NCI-H1930 (cell line): ENCODE measurements at regions not wholly inside any gene's neighbourhood (a gene's known extent, or its start where the extent isn't known, plus 50 kb on each side); places are given as distances from the start of the nearest gene placed in this dataset.
"Not testable (repeated sequence)": the region's sequence is repeated elsewhere in the genome, so short reads cannot be mapped to it uniquely, and the experiment has no call there.

Experiments
- DNase-seq, 2 experiments: peaks; one replicate each; lab custom pipeline; 2025; lab: John Stamatoyannopoulos, UW

DNA sequence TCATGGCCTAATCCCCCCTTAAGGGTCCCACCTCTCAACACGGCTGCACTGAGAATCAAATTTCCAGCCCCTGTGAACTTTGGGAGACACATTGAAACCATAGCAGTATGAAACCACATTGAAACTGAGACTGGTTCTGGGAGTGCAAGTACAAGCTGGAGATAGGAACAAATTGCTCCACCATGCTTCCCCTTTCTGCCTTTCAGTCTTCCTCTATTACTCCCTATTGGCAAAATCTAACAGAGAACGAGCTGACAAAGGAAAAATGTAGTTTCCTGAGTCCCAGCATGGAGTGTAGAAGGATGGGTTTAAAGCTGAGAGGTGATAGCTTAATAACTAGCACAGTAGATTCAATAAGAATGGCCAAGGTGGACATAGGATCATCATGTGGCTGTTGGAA is 161.7 kb upstream of the RPL34 start:
- no peak for DNase-seq

DNA sequence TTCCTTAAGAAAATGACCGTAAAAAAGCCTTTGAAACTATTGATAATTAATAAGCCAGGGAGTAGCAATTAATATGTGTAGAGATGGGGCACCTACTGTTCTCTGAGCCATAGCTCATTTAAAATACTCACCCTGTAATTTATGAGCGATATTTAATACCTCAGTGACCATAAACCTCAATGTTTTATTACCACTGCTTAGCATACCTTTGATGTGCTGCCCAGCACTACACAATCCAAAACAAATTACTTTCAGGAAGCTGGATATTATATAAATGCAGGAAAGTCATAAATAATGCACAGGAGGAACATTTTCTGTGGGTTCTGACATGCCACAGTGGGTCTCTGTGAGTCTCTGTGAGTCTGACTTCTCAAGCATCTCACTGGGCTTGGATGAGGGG is 166.1 kb upstream of the RPL34 start:
- DNase-seq: no peak

DNA sequence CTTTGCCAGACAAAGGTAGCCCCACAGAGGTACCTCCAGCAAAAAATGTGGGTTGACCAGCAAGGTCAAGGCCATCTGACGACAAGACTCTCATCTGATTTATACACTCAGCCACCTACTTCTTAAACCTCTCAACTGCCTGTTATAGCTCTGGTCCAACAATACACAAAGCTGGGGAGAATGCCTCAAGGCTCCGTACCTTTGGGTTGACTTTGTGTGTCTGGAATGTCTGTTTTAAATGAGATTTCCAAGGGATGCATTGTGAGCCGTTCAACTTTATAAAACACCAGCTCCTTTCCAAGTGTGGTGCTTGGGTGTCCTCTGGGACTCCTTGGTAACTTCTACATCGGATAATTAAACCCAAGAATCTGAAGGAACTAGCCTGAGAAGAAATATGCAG is 167.0 kb upstream of the RPL34 start:
- DNase-seq: no peak

DNA sequence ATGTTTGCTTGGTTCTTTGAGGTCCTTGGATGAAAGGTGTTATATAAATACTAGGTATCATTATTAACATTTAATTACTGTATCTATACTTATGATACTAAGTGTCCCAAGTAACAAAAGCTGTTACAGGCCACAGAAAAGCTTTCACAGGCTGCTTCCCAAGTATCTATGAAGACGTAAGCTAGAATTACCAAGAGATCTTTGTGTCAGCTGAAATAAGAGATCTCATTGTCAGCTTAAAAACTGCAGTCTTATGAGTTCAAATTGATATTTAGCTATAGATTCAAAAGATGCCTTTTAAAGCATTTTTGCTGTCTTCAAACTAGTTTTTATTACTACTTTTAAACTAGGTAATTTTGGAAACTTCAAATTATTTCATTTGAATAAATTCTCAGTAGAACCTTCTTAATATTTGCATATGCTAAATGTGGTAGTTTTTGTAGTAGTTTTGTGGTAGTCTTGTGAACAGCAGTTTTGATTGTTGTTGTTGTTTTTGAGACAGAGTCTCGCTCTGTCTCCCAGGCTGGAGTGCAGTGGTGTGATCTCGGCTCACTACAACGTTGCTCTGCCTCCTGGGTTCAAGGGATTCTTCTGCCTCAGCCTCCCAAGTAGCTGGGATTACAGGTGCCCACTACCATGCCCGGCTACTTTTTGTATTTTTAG is 170.0 kb upstream of the RPL34 start:
- DNase-seq: no peak

DNA sequence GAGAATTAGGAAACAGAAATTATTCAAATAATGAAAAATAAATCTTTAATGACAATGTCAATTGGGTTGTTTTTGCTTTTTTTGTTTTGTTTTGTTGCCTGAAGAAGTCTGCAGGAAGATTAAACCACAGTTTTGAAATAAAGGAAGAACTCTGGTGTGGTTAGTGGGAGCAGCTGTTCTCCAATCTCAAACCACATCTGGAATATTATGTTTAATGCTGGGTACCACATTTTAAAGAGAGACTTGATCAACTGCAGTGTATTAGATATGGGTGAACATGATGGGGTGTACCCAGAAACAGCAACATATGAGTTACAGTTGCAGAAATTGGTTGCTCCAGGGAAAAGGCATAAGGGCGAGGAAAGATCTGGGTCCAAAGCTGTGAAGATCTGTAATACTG is 171.2 kb upstream of the RPL34 start:
- DNase-seq: no peak

DNA sequence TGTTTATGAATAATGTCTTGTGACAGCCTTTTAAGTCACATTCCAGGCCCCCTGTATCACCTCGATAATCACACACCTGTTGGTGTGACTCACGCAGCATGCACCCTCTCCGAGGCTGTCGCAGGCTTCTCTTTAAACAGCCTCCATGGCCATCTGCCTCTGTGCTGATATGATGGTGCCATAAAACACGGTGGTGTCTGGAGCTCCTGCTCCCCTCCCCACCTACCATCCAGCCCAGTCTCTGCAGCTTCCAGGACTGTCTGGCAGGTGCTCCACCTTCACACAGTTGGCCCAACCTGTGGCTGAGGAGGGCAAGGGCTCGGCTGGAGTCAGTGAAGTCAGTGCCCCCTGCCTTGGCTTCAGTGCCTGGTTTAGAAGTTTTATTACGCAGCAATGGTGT is 173.8 kb upstream of the RPL34 start:
- DNase-seq: no peak

DNA sequence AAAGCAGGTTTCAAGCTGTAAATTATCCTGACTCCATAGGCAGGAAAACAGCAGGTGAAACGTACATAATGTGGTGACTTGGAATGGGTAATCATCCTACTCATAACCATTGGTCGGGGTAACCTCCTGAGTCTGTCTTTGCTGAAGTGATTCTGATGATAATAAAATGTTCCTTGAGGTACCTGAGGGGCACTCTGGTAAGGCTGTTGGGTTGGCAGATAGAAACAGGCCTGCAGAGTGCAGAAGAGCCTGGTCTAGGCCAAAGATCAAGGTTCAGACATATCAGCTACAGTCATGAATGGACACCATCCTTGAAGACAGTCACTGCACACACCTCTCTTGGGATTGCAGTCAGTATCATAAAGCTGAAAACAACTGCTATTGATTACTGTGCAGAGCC is 174.7 kb upstream of the RPL34 start:
- DNase-seq: no peak

DNA sequence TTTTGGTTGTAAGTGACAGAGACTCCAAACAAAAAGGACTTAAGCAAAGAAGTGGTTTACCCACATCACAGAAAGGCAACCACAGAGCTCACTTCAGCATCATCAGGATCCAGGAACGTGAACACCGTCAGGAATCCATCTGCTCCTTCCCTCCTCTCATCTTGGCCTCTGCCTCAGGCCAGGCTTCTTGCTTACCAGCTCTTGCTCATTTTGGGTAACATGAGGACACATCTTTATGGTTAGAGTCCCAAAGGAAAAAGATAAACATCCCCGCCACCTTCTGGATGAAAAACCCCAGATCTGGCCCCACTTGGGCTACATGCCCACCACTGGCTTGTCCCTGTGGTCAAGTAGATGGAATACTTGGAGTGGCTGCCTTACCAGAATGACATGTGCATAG is 176.8 kb upstream of the RPL34 start:
- DNase-seq: no peak

DNA sequence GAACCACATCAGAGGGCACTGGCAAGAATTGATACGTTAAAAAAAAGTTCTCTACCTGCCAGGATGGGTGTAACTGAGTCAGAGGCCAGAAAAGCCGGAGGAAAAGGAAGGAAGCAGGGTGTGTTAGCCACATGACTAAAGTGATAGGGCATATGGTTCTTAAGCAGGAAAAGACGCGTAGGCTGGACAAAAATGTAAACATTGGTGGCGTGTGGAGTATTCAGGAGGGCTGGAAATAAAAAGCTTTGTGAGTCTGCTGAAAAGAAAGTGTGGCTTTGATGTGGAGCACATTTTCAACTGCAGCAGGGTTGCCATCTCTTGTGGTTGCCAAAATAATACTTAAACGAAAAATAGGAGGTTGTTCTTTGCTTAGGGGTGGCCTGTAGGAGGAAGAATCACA is 186.5 kb upstream of the RPL34 start:
- DNase-seq: no peak

DNA sequence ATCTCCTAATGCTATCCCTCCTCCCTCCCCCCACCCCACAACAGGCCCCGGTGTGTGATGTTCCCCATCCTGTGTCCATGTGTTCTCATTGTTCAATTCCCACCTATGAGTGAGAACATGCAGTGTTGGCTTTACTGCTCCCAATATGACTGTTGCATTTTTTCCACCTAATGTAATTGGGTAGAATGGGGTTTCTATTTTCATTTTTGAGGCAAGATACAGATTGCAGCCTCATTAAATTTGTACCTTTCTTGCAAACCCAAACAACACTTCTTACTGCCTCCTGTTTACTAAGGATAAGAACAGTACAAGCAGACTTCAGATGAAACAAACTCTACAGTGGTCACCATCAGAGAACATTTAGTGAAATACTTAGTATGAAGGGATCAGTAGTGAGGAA is 187.0 kb upstream of the RPL34 start:
- not testable (repeated sequence) for DNase-seq

DNA sequence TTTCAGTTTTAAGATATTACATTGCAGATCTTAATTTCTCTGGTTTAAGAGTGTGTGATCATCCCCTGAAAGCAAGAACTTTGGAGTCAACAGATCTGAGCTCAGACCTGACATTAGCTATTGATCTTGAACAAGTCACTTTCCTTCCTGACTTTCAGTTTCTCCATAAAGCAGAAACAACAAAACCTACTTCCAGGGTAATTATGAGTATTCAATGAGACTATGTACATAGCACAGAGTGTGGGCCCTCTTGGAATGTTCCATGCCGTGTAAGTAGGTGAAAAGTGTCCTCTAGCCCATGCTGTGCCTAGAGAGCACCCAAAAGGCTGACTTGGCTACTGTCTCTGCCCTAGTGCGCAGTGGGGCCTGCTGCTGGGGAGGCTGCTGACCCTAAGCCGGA is 188.0 kb upstream of the RPL34 start:
- DNase-seq: no peak

DNA sequence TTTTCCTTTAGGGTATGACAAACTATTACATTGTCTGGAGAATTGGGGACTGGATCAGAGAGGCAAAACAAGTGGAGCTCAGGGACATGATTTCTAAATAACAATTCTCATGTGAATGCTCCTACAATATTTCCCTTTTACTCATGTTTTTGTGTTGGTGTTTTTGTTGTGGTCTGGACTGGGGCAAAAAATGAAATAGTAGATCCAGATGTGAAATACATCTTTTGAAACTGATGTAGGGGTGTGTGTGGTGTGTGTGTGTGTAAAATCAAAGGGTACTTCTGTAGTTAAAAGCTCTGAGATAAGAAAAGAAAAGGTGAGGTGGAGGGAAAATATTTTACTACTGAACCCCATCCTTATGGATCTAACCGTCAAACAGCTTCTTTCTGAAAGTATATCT is 188.4 kb upstream of the RPL34 start:
- no peak for DNase-seq

DNA sequence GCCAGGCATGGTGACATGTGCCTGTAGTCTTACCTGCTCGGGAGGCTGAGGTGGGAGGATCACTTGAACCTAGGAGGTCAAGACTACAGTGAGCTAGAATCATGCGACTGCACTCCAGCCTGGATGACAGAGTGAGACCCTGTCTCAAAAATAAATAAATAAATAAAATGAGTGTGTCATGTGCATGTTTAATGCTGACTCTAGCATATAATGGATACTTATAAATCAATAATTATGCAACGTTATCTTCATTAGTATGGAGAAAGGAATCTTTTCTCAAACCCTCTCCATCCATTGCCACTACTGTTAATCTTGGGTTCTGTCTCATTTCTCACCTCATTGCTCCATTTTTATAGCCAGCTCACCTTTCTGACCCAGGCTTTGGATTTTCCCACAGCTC is 189.5 kb upstream of the RPL34 start:
- DNase-seq: no peak

DNA sequence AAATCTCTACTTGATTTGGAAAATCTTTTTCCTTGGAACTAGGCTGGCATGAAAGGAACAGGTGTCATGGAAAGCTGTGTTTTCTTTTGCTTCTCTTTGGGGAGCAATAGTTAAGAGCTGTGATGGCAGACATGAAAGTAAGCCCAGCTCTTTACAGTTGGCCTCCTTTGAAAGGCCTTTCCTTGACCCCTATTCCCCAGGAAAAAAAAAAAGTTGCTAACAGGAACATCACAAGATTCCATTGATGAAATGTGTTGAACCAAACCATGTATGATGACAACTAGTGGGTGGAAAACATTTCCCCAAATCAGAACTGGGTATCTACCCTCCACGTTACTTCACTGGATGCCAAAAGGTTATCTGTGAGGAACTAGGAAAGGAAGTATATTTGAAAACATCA is 190.7 kb upstream of the RPL34 start:
- DNase-seq: no peak

DNA sequence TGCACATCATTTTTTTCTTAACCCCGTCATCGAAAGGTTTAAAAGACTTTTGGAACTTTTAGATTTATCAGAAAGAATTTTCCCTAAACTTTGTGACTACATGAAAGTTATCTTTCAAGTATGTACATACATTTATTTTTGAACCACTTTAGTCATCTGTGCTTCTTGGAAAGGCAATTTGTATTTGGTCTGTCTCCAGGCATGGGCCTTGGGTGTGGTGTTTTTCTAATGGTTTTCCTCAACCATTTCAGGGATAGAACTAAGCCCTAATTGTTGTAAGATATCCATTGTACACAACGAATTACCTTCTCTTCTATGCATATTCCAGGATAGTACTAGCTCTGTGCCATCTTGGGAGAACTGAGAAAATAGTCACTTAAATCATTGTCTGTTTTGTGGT is 191.5 kb upstream of the RPL34 start:
- DNase-seq: no peak

DNA sequence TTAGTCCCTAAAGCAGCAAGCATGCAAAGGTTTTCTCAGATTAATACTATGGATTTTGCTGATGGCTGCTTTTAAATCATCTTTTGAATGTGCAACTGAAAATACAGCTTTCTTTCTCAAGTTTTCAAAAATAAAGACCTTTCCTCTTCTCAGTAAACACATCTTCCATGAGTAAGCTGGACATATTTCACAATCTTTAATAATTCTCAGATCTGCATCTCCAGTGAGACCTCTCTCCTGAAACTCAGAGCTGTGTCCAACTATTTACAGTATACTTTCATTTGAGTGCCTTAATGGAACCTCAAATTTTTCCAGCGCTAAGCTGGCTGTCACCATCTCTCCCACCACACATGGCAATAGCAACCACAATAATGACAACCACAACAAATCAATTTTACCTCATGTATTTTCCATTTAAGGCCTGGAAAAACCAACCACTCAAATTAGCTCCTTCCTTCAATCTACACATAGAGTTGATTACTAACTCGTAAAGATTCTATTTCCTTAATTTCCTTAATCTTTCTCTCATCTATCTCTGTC is 192.4 kb upstream of the RPL34 start:
- no peak for DNase-seq

DNA sequence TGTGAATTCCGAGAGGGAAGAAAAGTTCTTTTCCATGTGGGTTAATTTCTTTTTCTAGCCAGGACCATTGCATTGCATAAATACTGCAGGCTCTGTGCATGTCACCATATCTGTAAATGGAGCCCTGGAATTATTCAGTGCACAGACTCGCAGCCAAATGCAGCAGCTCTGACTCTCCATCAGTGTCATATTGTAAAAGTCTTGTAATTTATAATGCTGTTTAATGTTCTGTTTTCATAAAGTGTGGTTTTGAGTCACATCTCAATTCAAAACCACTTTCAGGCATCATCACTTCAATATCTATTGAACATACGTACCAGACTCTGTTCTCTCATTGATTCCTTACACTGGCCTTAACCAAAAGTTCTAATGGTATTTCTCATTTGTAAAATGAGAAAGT is 193.9 kb upstream of the RPL34 start:
- no peak for DNase-seq

DNA sequence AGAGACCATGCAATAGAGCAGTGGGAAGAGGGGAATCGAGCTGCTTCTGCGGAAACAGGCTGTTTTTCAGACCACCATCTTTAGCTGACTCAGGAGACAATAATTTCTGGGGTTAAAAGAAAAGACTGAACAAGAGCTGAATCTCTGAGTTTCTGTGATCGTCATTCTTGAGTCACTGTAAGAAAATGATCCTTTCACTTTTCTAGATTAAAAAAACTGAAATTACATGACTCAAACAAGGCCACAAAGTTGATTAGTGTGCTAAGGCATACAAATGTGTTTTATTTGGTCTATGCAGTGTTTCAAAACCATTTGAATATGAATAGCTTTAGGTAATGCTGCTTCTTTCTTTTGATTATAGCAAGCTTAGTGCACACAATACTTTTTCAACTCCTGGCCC is 194.4 kb upstream of the RPL34 start:
- no peak for DNase-seq

DNA sequence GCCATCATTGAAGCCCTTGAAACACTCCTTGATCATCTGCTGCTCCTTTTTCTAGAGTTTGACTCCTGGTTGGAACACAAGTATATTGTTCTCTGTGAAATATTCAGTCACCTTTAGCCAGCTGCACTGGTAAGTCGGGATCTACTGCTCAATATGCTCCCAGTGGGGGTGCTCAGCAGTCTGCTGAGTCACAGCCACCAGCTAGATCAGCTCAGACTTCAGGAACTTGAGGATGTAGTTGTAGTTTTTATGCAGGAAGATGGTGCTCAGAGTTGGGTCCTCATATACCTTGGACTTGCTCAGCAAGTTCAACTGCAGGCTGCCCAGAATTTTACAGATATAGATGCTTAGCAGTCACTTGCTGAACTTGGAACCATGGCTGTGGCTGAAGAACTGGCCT is 202.5 kb upstream of the RPL34 start:
- DNase-seq: no peak

DNA sequence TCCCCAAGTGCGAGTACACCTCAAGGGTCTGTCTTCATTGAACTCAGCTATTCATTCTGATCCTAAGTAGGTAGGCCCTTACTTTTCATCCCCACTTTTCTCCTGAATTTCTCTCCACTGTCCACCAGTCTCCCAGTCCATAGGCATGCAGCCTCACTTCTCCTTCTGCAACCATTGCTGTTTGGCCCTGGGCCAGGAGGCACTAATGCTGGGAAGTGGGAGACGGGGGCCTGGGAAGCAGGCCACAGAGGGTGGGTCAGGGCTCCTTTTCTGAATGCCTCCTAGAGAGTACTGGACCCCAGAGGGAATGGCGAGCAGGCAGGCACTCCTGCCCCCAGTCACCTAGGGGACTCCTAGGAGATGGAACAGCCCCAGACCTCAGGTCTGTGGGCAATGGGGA is 203.5 kb upstream of the RPL34 start:
- no peak for DNase-seq

DNA sequence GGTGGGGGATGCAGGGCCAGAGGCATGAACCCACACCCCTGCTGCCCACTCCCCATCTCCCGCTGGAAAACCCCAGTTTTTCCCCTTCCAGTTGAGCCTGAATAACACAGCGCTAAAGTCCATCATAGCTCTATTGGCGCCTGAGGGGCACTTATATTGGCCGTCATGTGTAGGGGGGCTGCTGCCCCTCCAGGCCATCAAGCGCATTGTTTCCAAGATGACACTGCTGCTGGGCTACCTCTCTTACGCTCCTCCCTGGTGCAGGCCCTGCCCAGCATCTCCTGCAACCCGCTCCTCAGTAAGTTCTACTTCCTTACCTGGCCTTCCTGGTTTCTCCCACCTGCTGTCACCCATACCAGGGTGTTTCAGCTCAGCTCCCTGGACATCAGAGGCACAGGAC is 205.0 kb upstream of the RPL34 start:
- no peak for DNase-seq

DNA sequence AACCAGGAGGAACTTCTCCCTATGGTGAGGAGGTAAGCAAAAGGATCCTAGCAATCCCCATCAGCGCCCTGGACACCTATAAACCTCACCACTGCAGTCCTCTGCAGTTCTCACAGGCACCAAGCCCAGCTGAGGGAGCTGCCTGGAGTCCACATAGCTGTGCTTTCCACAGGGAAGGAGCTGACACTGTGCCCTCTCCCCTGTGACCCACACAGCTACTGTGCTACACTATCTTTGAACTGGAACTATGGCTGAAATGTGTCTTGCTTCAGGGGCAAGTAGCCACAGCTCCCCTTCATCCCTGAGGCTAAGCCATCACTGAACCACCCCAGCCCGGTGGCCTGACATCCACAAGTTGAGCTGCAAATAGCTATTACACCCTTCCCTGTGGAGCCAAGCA is 208.5 kb upstream of the RPL34 start:
- no peak for DNase-seq

DNA sequence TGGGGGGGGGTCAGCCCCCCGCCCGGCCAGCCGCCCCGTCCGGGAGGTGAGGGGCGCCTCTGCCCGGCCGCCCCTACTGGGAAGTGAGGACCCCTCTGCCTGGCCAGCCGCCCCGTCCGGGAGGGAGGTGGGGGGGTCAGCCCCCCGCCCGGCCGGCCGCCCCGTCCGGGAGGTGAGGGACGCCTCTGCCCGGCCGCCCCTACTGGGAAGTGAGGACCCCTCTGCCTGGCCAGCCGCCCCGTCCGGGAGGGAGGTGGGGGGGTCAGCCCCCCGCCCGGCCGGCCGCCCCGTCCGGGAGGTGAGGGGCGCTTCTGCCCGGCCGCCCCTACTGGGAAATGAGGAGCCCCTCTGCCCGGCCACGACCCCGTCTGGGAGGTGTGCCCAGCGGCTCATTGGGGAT is 210.7 kb upstream of the RPL34 start:
- not testable (repeated sequence) for DNase-seq

DNA sequence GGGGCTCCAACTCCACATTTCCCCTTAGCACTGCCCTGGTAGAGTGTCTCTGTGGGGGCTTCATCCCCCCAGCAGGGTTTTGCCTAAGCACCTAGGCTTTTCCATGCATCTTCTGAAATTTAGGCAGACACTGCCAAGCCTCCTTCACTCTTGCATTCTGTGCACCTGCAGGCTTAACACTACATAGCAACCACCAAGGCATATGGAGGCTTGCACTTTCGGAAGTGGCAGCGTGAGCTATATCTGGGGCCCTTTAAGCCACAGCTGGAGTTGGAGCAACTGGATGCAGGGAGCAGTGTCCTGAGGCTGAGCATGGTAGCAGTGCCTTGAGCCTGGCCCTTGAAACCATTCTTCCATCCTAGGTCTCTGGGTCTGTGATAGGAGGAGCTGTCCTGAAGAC is 214.8 kb upstream of the RPL34 start:
- no peak for DNase-seq

DNA sequence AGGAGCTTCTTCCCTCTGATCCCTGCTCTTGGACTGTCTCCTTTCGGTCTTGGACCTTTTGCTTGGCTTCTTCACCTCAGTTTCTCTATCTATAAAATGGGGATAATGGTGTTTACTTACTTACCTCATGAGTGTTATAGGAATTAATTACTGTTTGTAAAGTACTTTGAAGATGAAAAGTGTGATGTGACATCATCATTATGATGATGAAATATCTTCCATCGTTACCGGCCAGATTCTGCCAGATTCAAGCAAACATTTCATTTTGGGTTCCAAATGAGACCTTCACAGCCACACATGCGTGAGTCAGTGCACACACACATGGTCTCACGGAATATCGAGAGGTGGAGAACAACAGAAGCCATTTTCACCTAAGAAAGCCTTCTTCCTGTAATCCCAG is 220.1 kb upstream of the RPL34 start:
- no peak for DNase-seq
